Colonic mucosa (tissue), 4 donors: ENCODE measurements at regions not wholly inside any gene's neighbourhood (a gene's known extent, or its start where the extent isn't known, plus 50 kb on each side); places are given as distances from the start of the nearest gene placed in this dataset.

Source experiments
- DNase-seq: peaks from one replicate; pipeline ENCODE4 v3.0.0-alpha.2; 2020
- H3K27ac ChIP-seq: fragments of 200-600 bp; one replicate; pipeline ENCODE4 v1.8.0; 2021
- H3K27me3 ChIP-seq: fragments of 200-600 bp; one replicate; pipeline ENCODE4 v1.8.0; 2021
- H3K36me3 ChIP-seq: fragments of 200-600 bp; one replicate; pipeline ENCODE4 v1.8.0; 2021
- H3K4me1 ChIP-seq: fragments of 200-600 bp; one replicate; pipeline ENCODE4 v1.8.0; 2021; ENCODE audit warnings: mild to moderate bottlenecking
- H3K4me3 ChIP-seq: fragments of 200-600 bp; one replicate; pipeline ENCODE4 v1.8.0; 2021
- H3K9ac ChIP-seq, 2 donors: one replicate each; pipeline ENCODE4 v1.7.0; 2013; ENCODE audit warnings: control low read depth in 2 of 2, low read depth in 2 of 2, low read length in 2 of 2
- H3K9me3 ChIP-seq: fragments of 200-600 bp; one replicate; pipeline ENCODE4 v1.8.0; 2021
- intact Hi-C: fragments of 100-400 bp; cut with DNase I; formaldehyde crosslinking; loops from one replicate; pipeline ENCODE4 v1.14.1; 2022
- TF ChIP-seq, protein P1 (sequence below): fragments of 200-600 bp; IDR thresholded peaks from one replicate; pipeline ENCODE4 v1.8.0; 2022; ENCODE audit warnings: antibody characterized with exemption, mild to moderate bottlenecking
- donor health status: healthy.
- donor health status: DM: no; HTN: no; CAD: no.
- donor health status: DM: no; HTN: no; CAD: no.

DNA sequence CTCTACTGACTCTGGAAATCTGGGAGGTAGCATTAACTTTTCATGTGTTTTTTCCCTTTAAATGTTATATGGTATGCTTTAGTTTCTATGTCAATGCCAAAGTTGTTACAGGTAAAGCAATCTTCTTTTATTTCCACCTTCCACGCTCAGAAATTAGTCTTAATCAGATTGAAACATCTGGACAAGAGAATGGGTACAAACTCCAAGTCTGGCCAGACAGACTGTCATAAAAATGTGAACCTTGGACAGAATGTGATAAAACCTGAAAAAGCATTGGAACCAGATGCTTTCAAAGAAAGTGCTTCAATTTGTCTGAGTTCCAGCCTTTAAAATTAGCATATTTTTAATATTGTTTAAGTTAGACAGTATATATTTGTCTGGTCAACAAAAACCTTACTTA lies 110.7 kb upstream of the P2RY1 start:
- Histone ChIP-seq H3K4me3 (no peak overlapping the region), H3K9ac (no peak overlapping the region), H3K9me3 (no peaks in the 10 kb centered on the region), H3K36me3 (no peaks in the 10 kb centered on the region), H3K27me3 (no peaks in the 10 kb centered on the region), H3K4me1 (no peaks in the 10 kb centered on the region), H3K27ac (no peak overlapping the region)
- TF ChIP-seq, protein P1, sequence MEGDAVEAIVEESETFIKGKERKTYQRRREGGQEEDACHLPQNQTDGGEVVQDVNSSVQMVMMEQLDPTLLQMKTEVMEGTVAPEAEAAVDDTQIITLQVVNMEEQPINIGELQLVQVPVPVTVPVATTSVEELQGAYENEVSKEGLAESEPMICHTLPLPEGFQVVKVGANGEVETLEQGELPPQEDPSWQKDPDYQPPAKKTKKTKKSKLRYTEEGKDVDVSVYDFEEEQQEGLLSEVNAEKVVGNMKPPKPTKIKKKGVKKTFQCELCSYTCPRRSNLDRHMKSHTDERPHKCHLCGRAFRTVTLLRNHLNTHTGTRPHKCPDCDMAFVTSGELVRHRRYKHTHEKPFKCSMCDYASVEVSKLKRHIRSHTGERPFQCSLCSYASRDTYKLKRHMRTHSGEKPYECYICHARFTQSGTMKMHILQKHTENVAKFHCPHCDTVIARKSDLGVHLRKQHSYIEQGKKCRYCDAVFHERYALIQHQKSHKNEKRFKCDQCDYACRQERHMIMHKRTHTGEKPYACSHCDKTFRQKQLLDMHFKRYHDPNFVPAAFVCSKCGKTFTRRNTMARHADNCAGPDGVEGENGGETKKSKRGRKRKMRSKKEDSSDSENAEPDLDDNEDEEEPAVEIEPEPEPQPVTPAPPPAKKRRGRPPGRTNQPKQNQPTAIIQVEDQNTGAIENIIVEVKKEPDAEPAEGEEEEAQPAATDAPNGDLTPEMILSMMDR: no peak
- intact Hi-C loops: no loop called here
- DNase-seq: no peak

GRCh38 chr3:152728231-152728980 lies 106.5 kb upstream of the P2RY1 start:
- TF ChIP-seq, protein P1: no peak
- no peaks in the 10 kb centered on the region for H3K27me3 ChIP-seq
- no peaks in the 10 kb centered on the region for H3K4me1 ChIP-seq
- H3K9ac ChIP-seq: no peak overlapping the region
- no peak overlapping the region for H3K4me3 ChIP-seq
- intact Hi-C loops: no loop called here
- no peak for DNase-seq
- H3K9me3 ChIP-seq: no peaks in the 10 kb centered on the region
- H3K36me3 ChIP-seq: no peaks in the 10 kb centered on the region
- H3K27ac ChIP-seq: no peak overlapping the region

GRCh38 chr3:152729906-152730305 lies 105.0 kb upstream of the P2RY1 start:
- no peaks in the 10 kb centered on the region for H3K4me1 ChIP-seq
- H3K36me3 ChIP-seq: no peaks in the 10 kb centered on the region
- intact Hi-C loops: no loop called here
- TF ChIP-seq, protein P1: no peak
- no peak overlapping the region for H3K9ac ChIP-seq
- H3K27me3 ChIP-seq: no peaks in the 10 kb centered on the region
- DNase-seq: no peak
- H3K9me3 ChIP-seq: no peaks in the 10 kb centered on the region
- H3K4me3 ChIP-seq: no peak overlapping the region
- no peak overlapping the region for H3K27ac ChIP-seq

- Histone ChIP-seq H3K27me3 (no peaks in the 10 kb centered on the region), H3K9me3 (no peaks in the 10 kb centered on the region), H3K9ac (no peak overlapping the region), H3K27ac (no peak overlapping the region), H3K4me1 (no peaks in the 10 kb centered on the region), H3K36me3 (no peaks in the 10 kb centered on the region), H3K4me3 (no peak overlapping the region)
- TF ChIP-seq, protein P1: no peak
- intact Hi-C loops: no loop called here
- no peak for DNase-seq
Measured at GRCh38 chr3:152731511-152731910, 103.4 kb upstream of the P2RY1 start.

DNA sequence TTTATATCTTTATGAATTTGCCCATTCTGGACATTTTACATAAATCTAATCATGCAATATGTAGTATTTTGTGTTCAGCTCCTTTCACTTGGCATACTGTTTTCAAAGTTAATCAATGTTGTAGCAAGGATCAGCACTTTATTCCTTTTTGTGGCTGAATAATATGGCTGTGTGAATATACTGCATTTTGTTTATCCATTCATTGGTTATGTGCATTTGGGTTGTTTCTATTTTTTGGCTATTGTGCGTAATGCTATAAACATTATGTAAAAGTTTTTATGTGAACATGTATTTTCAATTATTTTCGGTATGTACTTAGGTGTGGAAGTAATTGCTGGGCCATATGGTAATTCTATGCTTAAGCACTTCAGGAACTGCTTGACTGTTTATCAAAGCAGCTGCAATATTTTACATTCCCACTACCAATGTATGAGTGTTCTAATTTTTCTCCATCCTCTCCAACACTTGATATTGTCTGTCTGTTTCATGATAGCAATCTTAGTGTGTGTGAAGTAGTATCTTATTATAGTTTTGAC lies 101.3 kb upstream of the P2RY1 start:
- TF ChIP-seq, protein P1: no peak
- Histone ChIP-seq H3K4me1 (no peaks in the 10 kb centered on the region), H3K36me3 (no peaks in the 10 kb centered on the region), H3K4me3 (no peak overlapping the region), H3K9me3 (no peaks in the 10 kb centered on the region), H3K27ac (no peak overlapping the region), H3K27me3 (no peaks in the 10 kb centered on the region), H3K9ac (no peak overlapping the region)
- intact Hi-C loops: no loop called here
- DNase-seq: no peak
